ENCODE measurements at regions not wholly inside any gene's neighbourhood (a gene's known extent, or its start where the extent isn't known, plus 50 kb on each side); places are given as distances from the start of the nearest gene placed in this dataset.
"Not testable (repeated sequence)": the region's sequence is repeated elsewhere in the genome, so short reads cannot be mapped to it uniquely, and the experiment has no call there.

DNA sequence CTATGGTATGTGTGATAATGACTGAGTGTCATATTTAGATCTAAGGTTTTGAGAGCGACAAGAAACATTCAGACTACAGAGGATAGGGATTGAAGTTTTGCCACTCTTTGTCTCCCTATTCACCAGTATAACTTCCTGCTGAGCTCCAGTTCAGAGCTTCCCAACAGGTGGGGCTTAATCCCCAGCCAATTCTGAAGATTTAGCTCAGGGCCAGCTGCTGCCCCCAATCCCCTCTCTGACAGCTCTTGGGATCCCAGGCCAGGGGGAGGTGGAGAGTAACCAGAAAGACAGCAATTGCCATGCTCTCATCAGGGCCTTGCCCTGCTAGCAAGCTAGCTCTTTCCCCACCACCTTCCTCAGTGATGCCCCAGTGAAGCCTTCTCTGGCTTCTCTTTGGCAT is 57.8 kb downstream of the TRIL start:
- DNase-seq = no peak

- no peak for DNase-seq
These were observed 64.2 kb downstream of the TRIL start for GRCh38 chr7:28893888-28894287.

GRCh38 chr7:28891876-28892234 is 66.3 kb downstream of the TRIL start:
- DNase-seq = not testable (repeated sequence)

- no peak for DNase-seq
These were observed 66.8 kb downstream of the TRIL start for GRCh38 chr7:28891192-28891875.

DNA sequence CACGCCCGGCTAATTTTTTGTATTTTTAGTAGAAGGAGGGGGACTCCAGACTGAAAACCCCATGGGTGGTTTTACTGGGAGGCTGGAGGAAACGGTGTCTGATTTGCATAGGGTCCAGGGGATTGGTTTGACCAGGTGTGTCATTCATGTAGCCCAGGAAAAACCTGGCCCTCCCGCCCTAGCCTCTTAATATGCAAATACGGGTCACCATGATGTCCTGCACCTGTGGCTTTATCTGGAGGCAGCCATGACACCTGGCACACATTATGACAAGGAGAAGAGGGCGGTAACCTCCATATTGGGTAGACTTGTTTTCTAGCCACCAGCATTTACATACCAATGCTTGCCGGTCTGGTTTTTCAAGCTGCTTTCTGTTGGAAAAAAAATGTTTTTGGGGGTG is 68.0 kb downstream of the TRIL start:
- DNase-seq = no peak

- DNase-seq = no peak
These were observed 68.8 kb downstream of the TRIL start for GRCh38 chr7:28889290-28889689.

DNA sequence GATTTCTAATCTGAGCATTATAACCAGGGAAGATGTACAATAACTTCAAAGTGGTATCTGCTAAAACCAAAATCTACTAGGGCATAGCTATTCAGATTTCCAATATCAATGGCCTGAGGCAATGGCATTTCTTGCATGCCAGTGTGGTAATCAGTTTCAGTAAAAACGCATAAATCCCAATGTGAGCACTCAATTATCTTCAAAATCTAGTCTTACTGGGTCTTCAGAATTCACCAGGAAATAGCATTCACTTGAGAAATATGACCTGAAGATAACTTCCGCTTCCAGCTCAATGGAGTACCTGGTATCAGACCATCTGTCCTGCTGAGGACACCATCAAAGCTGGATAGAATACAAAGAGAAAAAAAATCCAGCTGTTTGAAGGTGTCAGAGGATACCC is 72.4 kb downstream of the TRIL start:
- DNase-seq = no peak

- no peak for DNase-seq
These were observed 75.2 kb downstream of the TRIL start for GRCh38 chr7:28882869-28883470.

DNA sequence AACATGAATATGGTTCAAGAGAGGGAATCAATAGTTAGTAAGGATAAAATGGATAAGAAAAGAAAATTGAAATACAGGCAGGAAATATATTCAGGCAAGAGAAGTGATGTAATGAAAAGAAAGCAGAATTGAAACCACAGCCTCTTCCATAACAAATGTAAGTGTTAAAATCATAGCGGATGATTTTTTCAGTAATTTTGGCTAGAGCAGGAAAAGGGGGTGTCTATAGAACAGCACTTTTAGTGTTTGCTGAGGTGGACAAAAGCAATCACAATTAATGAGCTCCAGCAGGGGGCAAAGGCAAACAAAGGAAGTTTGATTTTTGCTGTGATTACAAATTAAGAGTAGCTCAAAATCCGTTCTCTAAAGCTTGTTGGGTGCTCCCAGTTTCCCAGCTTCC is 79.0 kb downstream of the TRIL start:
- peak; percentile 70 for DNase-seq

- DNase-seq = no peak
These were observed 79.6 kb downstream of the TRIL start for GRCh38 chr7:28878481-28878880.

Measured in COR-L47 (cell line).